CD1c-positive myeloid dendritic cell (primary cell): ENCODE measurements at regions not wholly inside any gene's neighbourhood (a gene's known extent, or its start where the extent isn't known, plus 50 kb on each side); places are given as distances from the start of the nearest gene placed in this dataset.

Experiments
- DNase-seq: peaks from one replicate; pipeline ENCODE4 v3.0.0-alpha.2; 2016; ENCODE audit errors: extremely low spot score

GRCh38 chr18:44409071-44409470, 271.6 kb upstream of the SETBP1 start:
- no peak for DNase-seq

- no peak for DNase-seq
Measured at GRCh38 chr18:44409515-44409914, 271.2 kb upstream of the SETBP1 start.

- no peak for DNase-seq
Measured at GRCh38 chr18:44410740-44411139, 269.9 kb upstream of the SETBP1 start.

- no peak for DNase-seq
Measured at GRCh38 chr18:44411262-44411905, 269.3 kb upstream of the SETBP1 start.

- DNase-seq = no peak
Measured at GRCh38 chr18:44411976-44412375, 268.7 kb upstream of the SETBP1 start.

GRCh38 chr18:44423814-44424644, 256.7 kb upstream of the SETBP1 start:
- no peak for DNase-seq

- no peak for DNase-seq
Measured at GRCh38 chr18:44424645-44425035, 256.0 kb upstream of the SETBP1 start.

GRCh38 chr18:44425161-44425560, 255.5 kb upstream of the SETBP1 start:
- no peak for DNase-seq

GRCh38 chr18:44437603-44438002, 243.1 kb upstream of the SETBP1 start:
- no peak for DNase-seq

GRCh38 chr18:44450226-44450625, 230.5 kb upstream of the SETBP1 start:
- DNase-seq = no peak

- DNase-seq = no peak
Measured at GRCh38 chr18:44452346-44452745, 228.3 kb upstream of the SETBP1 start.

GRCh38 chr18:44453505-44453904, 227.2 kb upstream of the SETBP1 start:
- DNase-seq = no peak

- peak; percentile 83 for DNase-seq
Measured at GRCh38 chr18:44458777-44459176, 221.9 kb upstream of the SETBP1 start.

GRCh38 chr18:44464398-44465180, 216.1 kb upstream of the SETBP1 start:
- DNase-seq = peak; percentile 7

GRCh38 chr18:44465381-44465841, 215.3 kb upstream of the SETBP1 start:
- DNase-seq = no peak

- DNase-seq = peak; percentile 41
Measured at GRCh38 chr18:44466997-44467396, 213.7 kb upstream of the SETBP1 start.

GRCh38 chr18:44467718-44468117, 213.0 kb upstream of the SETBP1 start:
- no peak for DNase-seq

- DNase-seq = no peak
Measured at GRCh38 chr18:44473394-44474066, 207.2 kb upstream of the SETBP1 start.

GRCh38 chr18:44474067-44474411, 206.6 kb upstream of the SETBP1 start:
- DNase-seq = no peak

- no peak for DNase-seq
Measured at GRCh38 chr18:44474591-44474990, 206.1 kb upstream of the SETBP1 start.

GRCh38 chr18:44482761-44483160, 197.9 kb upstream of the SETBP1 start:
- DNase-seq = no peak

GRCh38 chr18:44495151-44495550, 185.5 kb upstream of the SETBP1 start:
- DNase-seq = no peak
